Activated T-helper 17 cell treated with anti-CD3 and anti-CD28 coated beads, Interleukin-2, amount 50 U/mL, for 72 hours (primary cell): ENCODE measurements at regions not wholly inside any gene's neighbourhood (a gene's known extent, or its start where the extent isn't known, plus 50 kb on each side); places are given as distances from the start of the nearest gene placed in this dataset.

ENCODE experiments used
- ATAC-seq: fragments of 150-1000 bp; cut with Tn5 transposase; replicated peaks from 2 replicates; pipeline ENCODE4 v1.10.0; 2021; ENCODE audit warnings: mild to moderate bottlenecking, moderate library complexity
- H3K27ac Mint-ChIP-seq: one replicate; pipeline ENCODE4 v1.8.0; 2022; ENCODE audit warnings: mixed read lengths
- H3K27me3 Mint-ChIP-seq: one replicate; pipeline ENCODE4 v1.8.0; 2022; ENCODE audit warnings: mixed read lengths
- H3K36me3 Mint-ChIP-seq: one replicate; pipeline ENCODE4 v1.8.0; 2022; ENCODE audit warnings: low read depth, mild to moderate bottlenecking, mixed read lengths
- H3K4me1 Mint-ChIP-seq: one replicate; pipeline ENCODE4 v1.8.0; 2022; ENCODE audit warnings: mixed read lengths
- H3K4me3 Mint-ChIP-seq: one replicate; pipeline ENCODE4 v1.8.0; 2022; ENCODE audit warnings: mild to moderate bottlenecking, mixed read lengths
- H3K9me3 Mint-ChIP-seq: one replicate; pipeline ENCODE4 v1.8.0; 2022; ENCODE audit warnings: mixed read lengths

- no peak for ATAC-seq
- no peak overlapping the region for H3K4me3 Mint-ChIP-seq
- peaks cover 7% of the 10 kb centered on the region for H3K27me3 Mint-ChIP-seq
- no peaks in the 10 kb centered on the region for H3K9me3 Mint-ChIP-seq
- H3K27ac Mint-ChIP-seq: no peak overlapping the region
- no peaks in the 10 kb centered on the region for H3K36me3 Mint-ChIP-seq
- no peaks in the 10 kb centered on the region for H3K4me1 Mint-ChIP-seq
Measured at GRCh38 chr18:73881396-73881917, 266.2 kb downstream of the FBXO15 start.

GRCh38 chr18:73880387-73880786 is 267.2 kb downstream of the FBXO15 start:
- no peaks in the 10 kb centered on the region for H3K9me3 Mint-ChIP-seq
- no peak for ATAC-seq
- H3K4me1 Mint-ChIP-seq: no peaks in the 10 kb centered on the region
- H3K27me3 Mint-ChIP-seq: peaks cover 7% of the 10 kb centered on the region
- H3K27ac Mint-ChIP-seq: no peak overlapping the region
- no peak overlapping the region for H3K4me3 Mint-ChIP-seq
- no peaks in the 10 kb centered on the region for H3K36me3 Mint-ChIP-seq

- Mint-ChIP-seq H3K27me3 (peaks cover 7% of the 10 kb centered on the region), H3K9me3 (no peaks in the 10 kb centered on the region), H3K4me1 (no peaks in the 10 kb centered on the region), H3K36me3 (no peaks in the 10 kb centered on the region), H3K27ac (no peak overlapping the region), H3K4me3 (no peak overlapping the region)
- ATAC-seq: no peak
Measured at GRCh38 chr18:73879766-73880165, 267.9 kb downstream of the FBXO15 start.

- no peak overlapping the region for H3K4me3 Mint-ChIP-seq
- H3K36me3 Mint-ChIP-seq: no peaks in the 10 kb centered on the region
- peaks cover 6% of the 10 kb centered on the region for H3K27me3 Mint-ChIP-seq
- ATAC-seq: no peak
- no peaks in the 10 kb centered on the region for H3K4me1 Mint-ChIP-seq
- H3K27ac Mint-ChIP-seq: no peak overlapping the region
- no peaks in the 10 kb centered on the region for H3K9me3 Mint-ChIP-seq
Measured at GRCh38 chr18:73879328-73879727, 268.3 kb downstream of the FBXO15 start.

GRCh38 chr18:73869182-73869581 is 278.5 kb downstream of the FBXO15 start:
- no peak overlapping the region for H3K27ac Mint-ChIP-seq
- no peak for ATAC-seq
- no peak overlapping the region for H3K4me3 Mint-ChIP-seq
- no peaks in the 10 kb centered on the region for H3K9me3 Mint-ChIP-seq
- no peaks in the 10 kb centered on the region for H3K36me3 Mint-ChIP-seq
- peaks cover 6% of the 10 kb centered on the region for H3K27me3 Mint-ChIP-seq
- no peaks in the 10 kb centered on the region for H3K4me1 Mint-ChIP-seq

GRCh38 chr18:73861771-73862170 is 285.9 kb downstream of the FBXO15 start:
- H3K4me1 Mint-ChIP-seq: no peaks in the 10 kb centered on the region
- H3K27me3 Mint-ChIP-seq: peaks cover 3% of the 10 kb centered on the region
- H3K4me3 Mint-ChIP-seq: no peak overlapping the region
- H3K9me3 Mint-ChIP-seq: no peaks in the 10 kb centered on the region
- no peak for ATAC-seq
- H3K27ac Mint-ChIP-seq: no peak overlapping the region
- H3K36me3 Mint-ChIP-seq: no peaks in the 10 kb centered on the region

GRCh38 chr18:73859837-73860397 is 287.7 kb downstream of the FBXO15 start:
- Mint-ChIP-seq H3K4me1 (no peaks in the 10 kb centered on the region), H3K9me3 (no peaks in the 10 kb centered on the region), H3K27me3 (peaks cover 3% of the 10 kb centered on the region), H3K4me3 (no peak overlapping the region), H3K36me3 (no peaks in the 10 kb centered on the region), H3K27ac (no peak overlapping the region)
- no peak for ATAC-seq

GRCh38 chr18:73852789-73853549 is 294.7 kb downstream of the FBXO15 start:
- Mint-ChIP-seq H3K4me3 (no peak overlapping the region), H3K27me3 (peaks cover 6% of the 10 kb centered on the region), H3K9me3 (no peaks in the 10 kb centered on the region), H3K27ac (no peak overlapping the region), H3K4me1 (no peaks in the 10 kb centered on the region), H3K36me3 (no peaks in the 10 kb centered on the region)
- no peak for ATAC-seq

GRCh38 chr18:73850782-73851181 is 296.9 kb downstream of the FBXO15 start:
- Mint-ChIP-seq H3K4me1 (no peaks in the 10 kb centered on the region), H3K36me3 (no peaks in the 10 kb centered on the region), H3K27me3 (peaks cover 6% of the 10 kb centered on the region), H3K4me3 (no peak overlapping the region), H3K27ac (no peak overlapping the region), H3K9me3 (no peaks in the 10 kb centered on the region)
- ATAC-seq: no peak

GRCh38 chr18:73848656-73849055 is 299.0 kb downstream of the FBXO15 start:
- Mint-ChIP-seq H3K36me3 (no peaks in the 10 kb centered on the region), H3K4me3 (no peak overlapping the region), H3K4me1 (no peaks in the 10 kb centered on the region), H3K9me3 (no peaks in the 10 kb centered on the region), H3K27me3 (peaks cover 6% of the 10 kb centered on the region), H3K27ac (no peak overlapping the region)
- ATAC-seq: no peak

- H3K27ac Mint-ChIP-seq: no peak overlapping the region
- H3K4me1 Mint-ChIP-seq: peaks cover 4% of the 10 kb centered on the region
- H3K9me3 Mint-ChIP-seq: no peaks in the 10 kb centered on the region
- ATAC-seq: no peak
- H3K27me3 Mint-ChIP-seq: no peaks in the 10 kb centered on the region
- no peak overlapping the region for H3K4me3 Mint-ChIP-seq
- no peaks in the 10 kb centered on the region for H3K36me3 Mint-ChIP-seq
Measured at GRCh38 chr18:73843455-73843854, 304.2 kb downstream of the FBXO15 start.

- H3K4me1 Mint-ChIP-seq: peaks cover 4% of the 10 kb centered on the region
- no peaks in the 10 kb centered on the region for H3K36me3 Mint-ChIP-seq
- no peaks in the 10 kb centered on the region for H3K27me3 Mint-ChIP-seq
- peak; percentile 37 for ATAC-seq
- no peak overlapping the region for H3K27ac Mint-ChIP-seq
- H3K4me3 Mint-ChIP-seq: peak overlapping the region; percentile 1
- H3K9me3 Mint-ChIP-seq: no peaks in the 10 kb centered on the region
Measured at GRCh38 chr18:73842795-73843394, 304.7 kb downstream of the FBXO15 start.

GRCh38 chr18:73841661-73842060 is 306.0 kb downstream of the FBXO15 start:
- peaks cover 4% of the 10 kb centered on the region for H3K4me1 Mint-ChIP-seq
- no peak overlapping the region for H3K27ac Mint-ChIP-seq
- H3K36me3 Mint-ChIP-seq: no peaks in the 10 kb centered on the region
- peaks cover 3% of the 10 kb centered on the region for H3K27me3 Mint-ChIP-seq
- no peak for ATAC-seq
- H3K4me3 Mint-ChIP-seq: no peak overlapping the region
- H3K9me3 Mint-ChIP-seq: no peaks in the 10 kb centered on the region

GRCh38 chr18:73840319-73840945 is 307.2 kb downstream of the FBXO15 start:
- H3K9me3 Mint-ChIP-seq: no peaks in the 10 kb centered on the region
- no peaks in the 10 kb centered on the region for H3K36me3 Mint-ChIP-seq
- peaks cover 4% of the 10 kb centered on the region for H3K4me1 Mint-ChIP-seq
- peaks cover 3% of the 10 kb centered on the region for H3K27me3 Mint-ChIP-seq
- H3K27ac Mint-ChIP-seq: no peak overlapping the region
- no peak overlapping the region for H3K4me3 Mint-ChIP-seq
- ATAC-seq: no peak

- peaks cover 3% of the 10 kb centered on the region for H3K27me3 Mint-ChIP-seq
- no peak overlapping the region for H3K4me3 Mint-ChIP-seq
- H3K27ac Mint-ChIP-seq: no peak overlapping the region
- H3K36me3 Mint-ChIP-seq: no peaks in the 10 kb centered on the region
- ATAC-seq: no peak
- no peaks in the 10 kb centered on the region for H3K9me3 Mint-ChIP-seq
- H3K4me1 Mint-ChIP-seq: peaks cover 4% of the 10 kb centered on the region
Measured at GRCh38 chr18:73839441-73839840, 308.2 kb downstream of the FBXO15 start.
